Suppressor macrophage (primary cell): ENCODE measurements at regions not wholly inside any gene's neighbourhood (a gene's known extent, or its start where the extent isn't known, plus 50 kb on each side); places are given as distances from the start of the nearest gene placed in this dataset.

Source experiments
- DNase-seq, 4 experiments: peaks; one replicate each; pipeline ENCODE4 v3.0.0-alpha.2; 2020 to 2022

- no peak for DNase-seq
These were observed 104.6 kb upstream of the BOD1 start for GRCh38 chr5:173720953-173721600.

GRCh38 chr5:173721601-173722232, 105.3 kb upstream of the BOD1 start:
- DNase-seq: no peak

GRCh38 chr5:173726846-173727557, 110.6 kb upstream of the BOD1 start:
- no peak for DNase-seq

GRCh38 chr5:173727839-173728778, 111.7 kb upstream of the BOD1 start:
- peak in 3 of 4 experiments; percentile 32 to 44 (median 42) for DNase-seq

- DNase-seq: no peak
These were observed 112.8 kb upstream of the BOD1 start for GRCh38 chr5:173729079-173729765.

GRCh38 chr5:173730632-173731298, 114.3 kb upstream of the BOD1 start:
- DNase-seq: no peak

- DNase-seq: no peak
These were observed 116.6 kb upstream of the BOD1 start for GRCh38 chr5:173733021-173733420.

GRCh38 chr5:173733425-173733824, 117.0 kb upstream of the BOD1 start:
- DNase-seq: peak in 1 of 4 experiments; percentile 19

- no peak for DNase-seq
These were observed 117.5 kb upstream of the BOD1 start for GRCh38 chr5:173733831-173734501.

- DNase-seq: no peak
These were observed 118.3 kb upstream of the BOD1 start for GRCh38 chr5:173734716-173735115.

GRCh38 chr5:173735184-173735583, 118.7 kb upstream of the BOD1 start:
- DNase-seq: no peak

GRCh38 chr5:173735691-173736090, 119.2 kb upstream of the BOD1 start:
- no peak for DNase-seq

GRCh38 chr5:173736374-173736773, 119.9 kb upstream of the BOD1 start:
- no peak for DNase-seq

GRCh38 chr5:173736923-173737412, 120.5 kb upstream of the BOD1 start:
- peak in 2 of 4 experiments; percentile 26 to 28 for DNase-seq

- no peak for DNase-seq
These were observed 123.3 kb upstream of the BOD1 start for GRCh38 chr5:173739741-173740140.

- DNase-seq: no peak
These were observed 124.0 kb upstream of the BOD1 start for GRCh38 chr5:173740400-173740799.

GRCh38 chr5:173741087-173741486, 124.6 kb upstream of the BOD1 start:
- no peak for DNase-seq

GRCh38 chr5:173741729-173742431, 125.4 kb upstream of the BOD1 start:
- DNase-seq: peak in 2 of 4 experiments; percentile 23 to 27

- DNase-seq: peak in 3 of 4 experiments; percentile 30 to 46 (median 36)
These were observed 126.0 kb upstream of the BOD1 start for GRCh38 chr5:173742432-173742816.
